ENCODE measurements at regions not wholly inside any gene's neighbourhood (a gene's known extent, or its start where the extent isn't known, plus 50 kb on each side); places are given as distances from the start of the nearest gene placed in this dataset.
"Not testable (repeated sequence)": the region's sequence is repeated elsewhere in the genome, so short reads cannot be mapped to it uniquely, and the experiment has no call there.

DNA sequence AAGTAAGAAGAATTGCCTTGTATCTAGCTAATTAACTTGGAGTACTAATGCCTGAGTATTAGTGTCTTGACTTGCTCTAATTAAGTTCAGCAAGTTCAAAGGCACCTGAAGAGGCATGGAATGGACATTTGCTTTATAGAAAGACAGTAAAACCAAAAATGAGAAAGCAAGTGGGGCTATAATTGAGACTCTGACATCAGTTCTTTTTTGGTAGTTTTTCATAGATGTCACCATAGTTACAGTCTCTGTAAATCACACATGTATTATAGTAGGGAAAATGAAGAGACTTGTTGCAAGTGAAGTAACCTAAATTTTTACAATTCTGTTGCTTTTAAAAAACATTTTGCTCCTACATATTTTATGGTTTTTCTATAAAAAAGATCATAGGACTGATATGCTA, 178.0 kb downstream of the HIPK3 start:
- H3K27me3 Mint-ChIP-seq (ENCODE audit: low read depth in 3 of 3): peaks cover 5 to 7% (median 7%) of the 10 kb centered on the region in 3 donors
- Histone ChIP-seq H2AFZ (ENCODE audit: insufficient read depth, low read depth, low read length, poor library complexity, severe bottlenecking) (no peak overlapping the region), H3K36me3 (replicated peaks in 1 of 2; ENCODE audit: control insufficient read depth in 1 of 2, insufficient read depth in 2 of 2, low read length in 2 of 2) (no peaks in the 10 kb centered on the region), H3K79me2 (ENCODE audit: insufficient read depth, low read length) (no peaks in the 10 kb centered on the region), H3K4me3 (replicated peaks in 1 of 3; ENCODE audit: low read depth in 2 of 3, low read length in 3 of 3) (no peak overlapping the region), H3K4me2 (replicated peaks; ENCODE audit: extremely low read depth, low read length, poor library complexity, severe bottlenecking) (no peak overlapping the region), H3K27ac (ENCODE audit: low read depth in 1 of 2, low read length in 2 of 2) (no peak overlapping the region), H4K20me1 (ENCODE audit: insufficient read depth, low read length) (no peaks in the 10 kb centered on the region), H3K27me3 (ENCODE audit: control insufficient read depth in 2 of 2, insufficient read depth in 2 of 2, low read length in 2 of 2) (no peaks in the 10 kb centered on the region), H3K4me1 (ENCODE audit: control insufficient read depth in 1 of 2, insufficient read depth in 2 of 2, low read length in 2 of 2) (no peaks in the 10 kb centered on the region), H3K9ac (ENCODE audit: insufficient read depth, low read length, poor library complexity, severe bottlenecking) (no peak overlapping the region), H3K9me3 (replicated peaks in 1 of 2; ENCODE audit: control insufficient read depth in 1 of 2, insufficient read depth in 1 of 2, low read length in 2 of 2) (peaks cover 6 to 7% of the 10 kb centered on the region in 2 donors)
- H3K36me3 Mint-ChIP-seq: no peaks in the 10 kb centered on the region
- DNase-seq: no peak
- H3K27ac Mint-ChIP-seq: no peak overlapping the region
- TF ChIP-seq, protein P1, sequence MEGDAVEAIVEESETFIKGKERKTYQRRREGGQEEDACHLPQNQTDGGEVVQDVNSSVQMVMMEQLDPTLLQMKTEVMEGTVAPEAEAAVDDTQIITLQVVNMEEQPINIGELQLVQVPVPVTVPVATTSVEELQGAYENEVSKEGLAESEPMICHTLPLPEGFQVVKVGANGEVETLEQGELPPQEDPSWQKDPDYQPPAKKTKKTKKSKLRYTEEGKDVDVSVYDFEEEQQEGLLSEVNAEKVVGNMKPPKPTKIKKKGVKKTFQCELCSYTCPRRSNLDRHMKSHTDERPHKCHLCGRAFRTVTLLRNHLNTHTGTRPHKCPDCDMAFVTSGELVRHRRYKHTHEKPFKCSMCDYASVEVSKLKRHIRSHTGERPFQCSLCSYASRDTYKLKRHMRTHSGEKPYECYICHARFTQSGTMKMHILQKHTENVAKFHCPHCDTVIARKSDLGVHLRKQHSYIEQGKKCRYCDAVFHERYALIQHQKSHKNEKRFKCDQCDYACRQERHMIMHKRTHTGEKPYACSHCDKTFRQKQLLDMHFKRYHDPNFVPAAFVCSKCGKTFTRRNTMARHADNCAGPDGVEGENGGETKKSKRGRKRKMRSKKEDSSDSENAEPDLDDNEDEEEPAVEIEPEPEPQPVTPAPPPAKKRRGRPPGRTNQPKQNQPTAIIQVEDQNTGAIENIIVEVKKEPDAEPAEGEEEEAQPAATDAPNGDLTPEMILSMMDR (IDR thresholded peaks at IDR 0.05): no peak
- peaks cover 7 to 26% (median 18%) of the 10 kb centered on the region in 7 donors for H3K9me3 Mint-ChIP-seq
- no peaks in the 10 kb centered on the region for H3K4me1 Mint-ChIP-seq
- no peak overlapping the region for H3K4me3 Mint-ChIP-seq
- intact Hi-C loops (cut with micrococcal nuclease): no loop called here

DNA sequence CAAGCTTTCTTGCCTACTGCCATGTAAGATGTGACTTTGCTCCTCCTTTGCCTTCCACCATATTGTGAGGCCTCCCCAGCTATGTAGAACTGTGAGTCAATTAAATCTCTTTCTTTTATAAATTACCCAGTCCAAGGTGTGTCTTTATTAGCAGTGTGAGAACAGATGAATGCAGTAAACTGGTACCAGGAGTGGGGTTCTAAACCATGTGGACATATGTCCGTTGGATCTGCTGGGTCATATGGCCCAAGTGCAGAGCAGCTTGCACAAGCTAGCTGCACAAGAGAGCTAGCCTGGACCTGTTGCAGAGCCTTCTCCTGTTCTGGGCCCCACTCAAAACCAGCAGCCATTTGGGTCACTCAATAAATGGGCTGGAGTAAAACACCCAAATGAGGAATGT, 177.1 kb downstream of the HIPK3 start:
- H3K79me2 ChIP-seq (ENCODE audit: insufficient read depth, low read length): no peaks in the 10 kb centered on the region
- H3K4me3 ChIP-seq (replicated peaks in 1 of 3; ENCODE audit: low read depth in 2 of 3, low read length in 3 of 3): no peak overlapping the region
- H3K4me3 Mint-ChIP-seq: no peak overlapping the region
- H3K4me1 Mint-ChIP-seq: no peaks in the 10 kb centered on the region
- TF ChIP-seq, protein P1 (IDR thresholded peaks at IDR 0.05): no peak
- no peaks in the 10 kb centered on the region for H3K36me3 Mint-ChIP-seq
- H3K9me3 ChIP-seq (replicated peaks in 1 of 2; ENCODE audit: control insufficient read depth in 1 of 2, insufficient read depth in 1 of 2, low read length in 2 of 2): peaks cover 6 to 7% of the 10 kb centered on the region in 2 donors
- no peak overlapping the region for H2AFZ ChIP-seq (ENCODE audit: insufficient read depth, low read depth, low read length, poor library complexity, severe bottlenecking)
- no peak overlapping the region for H3K27ac ChIP-seq (ENCODE audit: low read depth in 1 of 2, low read length in 2 of 2)
- WGBS (ENCODE audit: insufficient coverage): 85% methylated on average over 1 of the region's 1 CpG
- intact Hi-C loops (cut with micrococcal nuclease): no loop called here
- H3K4me1 ChIP-seq (ENCODE audit: control insufficient read depth in 1 of 2, insufficient read depth in 2 of 2, low read length in 2 of 2): no peaks in the 10 kb centered on the region
- H3K36me3 ChIP-seq (replicated peaks in 1 of 2; ENCODE audit: control insufficient read depth in 1 of 2, insufficient read depth in 2 of 2, low read length in 2 of 2): no peaks in the 10 kb centered on the region
- no peak overlapping the region for H3K27ac Mint-ChIP-seq
- H4K20me1 ChIP-seq (ENCODE audit: insufficient read depth, low read length): no peaks in the 10 kb centered on the region
- H3K27me3 Mint-ChIP-seq (ENCODE audit: low read depth in 3 of 3): peaks cover 7 to 12% (median 11%) of the 10 kb centered on the region in 3 donors
- DNase-seq: no peak
- peaks cover 7 to 26% (median 20%) of the 10 kb centered on the region in 7 donors for H3K9me3 Mint-ChIP-seq
- H3K9ac ChIP-seq (ENCODE audit: insufficient read depth, low read length, poor library complexity, severe bottlenecking): no peak overlapping the region
- H3K4me2 ChIP-seq (replicated peaks; ENCODE audit: extremely low read depth, low read length, poor library complexity, severe bottlenecking): no peak overlapping the region
- H3K27me3 ChIP-seq (ENCODE audit: control insufficient read depth in 2 of 2, insufficient read depth in 2 of 2, low read length in 2 of 2): no peaks in the 10 kb centered on the region

DNA sequence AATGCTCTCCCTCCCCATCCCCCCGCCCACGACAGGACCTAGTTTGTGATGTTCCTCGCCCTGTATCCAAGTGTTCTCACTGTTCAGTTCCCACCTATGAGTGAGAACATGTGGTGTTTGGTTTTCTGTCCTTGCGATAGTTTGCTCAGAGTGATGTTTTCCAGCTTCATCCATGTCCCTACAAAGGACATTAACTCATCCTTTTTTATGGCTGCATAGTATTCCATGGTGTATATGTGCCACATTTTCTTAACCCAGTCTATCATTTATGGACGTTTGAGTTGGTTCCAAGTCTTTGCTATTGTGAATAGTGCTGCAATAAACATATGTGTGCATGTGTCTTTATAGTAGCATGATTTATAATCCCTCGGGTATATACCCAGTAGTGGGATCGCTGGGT, 171.3 kb downstream of the HIPK3 start:
- H3K27ac ChIP-seq (ENCODE audit: low read depth in 1 of 2, low read length in 2 of 2); H2AFZ ChIP-seq (ENCODE audit: insufficient read depth, low read depth, low read length, poor library complexity, severe bottlenecking); intact Hi-C loops (cut with micrococcal nuclease); H3K4me1 ChIP-seq (ENCODE audit: control insufficient read depth in 1 of 2, insufficient read depth in 2 of 2, low read length in 2 of 2); H3K9ac ChIP-seq (ENCODE audit: insufficient read depth, low read length, poor library complexity, severe bottlenecking); H3K36me3 Mint-ChIP-seq; H3K79me2 ChIP-seq (ENCODE audit: insufficient read depth, low read length); DNase-seq; H3K4me2 ChIP-seq (replicated peaks; ENCODE audit: extremely low read depth, low read length, poor library complexity, severe bottlenecking); H3K27me3 ChIP-seq (ENCODE audit: control insufficient read depth in 2 of 2, insufficient read depth in 2 of 2, low read length in 2 of 2); H4K20me1 ChIP-seq (ENCODE audit: insufficient read depth, low read length); H3K36me3 ChIP-seq (replicated peaks in 1 of 2; ENCODE audit: control insufficient read depth in 1 of 2, insufficient read depth in 2 of 2, low read length in 2 of 2); H3K9me3 ChIP-seq (replicated peaks in 1 of 2; ENCODE audit: control insufficient read depth in 1 of 2, insufficient read depth in 1 of 2, low read length in 2 of 2); H3K4me3 Mint-ChIP-seq; H3K27ac Mint-ChIP-seq; H3K4me3 ChIP-seq (replicated peaks in 1 of 3; ENCODE audit: low read depth in 2 of 3, low read length in 3 of 3): not testable (repeated sequence)
- Mint-ChIP-seq H3K9me3 (peaks cover 0 to 20% (median 8%) of the 10 kb centered on the region in 7 donors), H3K4me1 (peaks cover 11% of the 10 kb centered on the region), H3K27me3 (ENCODE audit: low read depth in 3 of 3) (peaks cover 11 to 23% (median 21%) of the 10 kb centered on the region in 3 donors)
- WGBS (ENCODE audit: insufficient coverage): no CpG with 5 or more reads among the region's 7 CpGs
